Inferior parietal cortex (tissue), 1 donor: ENCODE measurements at regions not wholly inside any gene's neighbourhood (a gene's known extent, or its start where the extent isn't known, plus 50 kb on each side); places are given as distances from the start of the nearest gene placed in this dataset.
"Not testable (repeated sequence)": the region's sequence is repeated elsewhere in the genome, so short reads cannot be mapped to it uniquely, and the experiment has no call there.

Experiments used
- DNase-seq: peaks from one replicate; pipeline ENCODE4 v3.0.0-alpha.2; 2016; ENCODE audit errors: extremely low spot score

- DNase-seq, result no peak
These were observed 56.1 kb downstream of the GPR85 start for GRCh38 chr7:113030489-113030888.

- DNase-seq, result no peak
These were observed 59.7 kb downstream of the GPR85 start for GRCh38 chr7:113026941-113027340.

- DNase-seq, result not testable (repeated sequence)
These were observed 69.3 kb downstream of the GPR85 start for GRCh38 chr7:113017144-113017857.

GRCh38 chr7:113015034-113015645, 71.5 kb downstream of the GPR85 start:
- DNase-seq, result peak; percentile 49

DNA sequence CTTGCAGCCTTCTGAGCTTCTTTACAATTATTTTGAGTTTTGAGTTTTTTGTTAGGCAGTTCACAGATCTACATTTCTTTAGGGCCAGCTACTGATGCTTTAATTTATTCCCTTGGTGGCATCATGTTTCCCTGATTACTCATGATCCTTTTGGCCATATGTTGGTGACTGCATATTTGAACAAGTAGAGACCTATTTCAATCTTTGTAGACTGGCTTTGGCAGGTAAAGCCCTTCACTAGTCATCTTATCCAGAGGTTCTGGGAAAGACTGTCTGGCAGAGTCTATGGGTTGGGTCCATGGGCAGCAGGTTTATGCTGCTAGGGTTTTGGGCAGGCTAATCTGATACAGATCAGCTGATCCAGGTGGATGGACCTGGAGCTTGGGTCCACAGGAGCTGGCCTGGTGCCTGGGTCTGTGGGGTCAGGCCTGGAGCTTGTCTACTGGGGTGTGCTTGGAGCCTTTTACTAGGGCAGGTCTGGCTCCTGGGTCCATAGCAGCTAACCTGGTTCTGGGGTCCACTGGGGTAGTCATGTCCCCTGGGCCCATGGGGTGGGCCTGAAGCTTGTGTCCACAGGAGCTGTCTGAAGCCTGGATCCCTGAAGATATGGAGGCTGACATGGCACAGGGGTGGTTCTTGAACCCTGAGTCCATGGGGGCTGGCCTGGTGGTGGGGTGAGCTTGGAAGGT, 72.7 kb downstream of the GPR85 start:
- no peak for DNase-seq

DNA sequence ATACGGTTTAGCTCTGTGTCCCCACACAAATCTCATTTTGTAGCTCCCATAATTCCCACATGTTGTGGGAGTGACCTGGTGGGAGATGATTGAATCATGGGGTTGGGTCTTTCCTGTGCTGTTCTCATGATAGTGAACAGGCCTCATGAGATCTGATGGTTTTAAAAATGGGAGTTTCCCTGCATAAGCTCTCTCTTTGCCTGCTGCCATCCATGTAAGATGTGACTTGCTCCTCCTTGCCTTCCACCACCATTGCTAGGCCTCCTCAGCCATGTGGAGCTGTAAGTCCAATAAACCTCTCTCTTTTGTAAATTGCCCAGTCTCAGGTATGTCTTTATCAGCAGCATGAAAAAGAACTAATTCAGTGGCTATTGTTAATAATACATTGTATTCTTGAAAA, 73.8 kb downstream of the GPR85 start:
- DNase-seq, result not testable (repeated sequence)

GRCh38 chr7:113010377-113010776, 76.2 kb downstream of the GPR85 start:
- DNase-seq, result no peak

DNA sequence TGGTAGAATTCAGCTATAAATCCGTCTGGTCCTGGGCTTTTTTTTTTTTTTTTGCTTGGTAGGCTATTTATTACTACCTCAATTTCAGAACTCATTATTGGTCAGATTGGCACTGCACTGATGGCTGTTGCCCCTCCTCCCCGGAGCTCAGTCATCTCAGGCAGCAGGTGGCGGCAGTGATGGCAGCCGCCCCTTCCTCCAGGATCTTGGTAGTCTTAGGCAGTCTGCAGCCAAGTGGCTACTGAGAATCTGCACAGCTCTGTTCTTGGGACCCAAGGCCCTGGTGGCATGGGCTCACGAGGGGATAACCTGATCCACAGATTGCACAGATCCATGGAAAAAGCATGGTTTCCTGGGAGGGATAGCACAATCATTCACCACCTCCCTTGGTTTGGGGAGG, 77.9 kb downstream of the GPR85 start:
- no peak for DNase-seq

DNA sequence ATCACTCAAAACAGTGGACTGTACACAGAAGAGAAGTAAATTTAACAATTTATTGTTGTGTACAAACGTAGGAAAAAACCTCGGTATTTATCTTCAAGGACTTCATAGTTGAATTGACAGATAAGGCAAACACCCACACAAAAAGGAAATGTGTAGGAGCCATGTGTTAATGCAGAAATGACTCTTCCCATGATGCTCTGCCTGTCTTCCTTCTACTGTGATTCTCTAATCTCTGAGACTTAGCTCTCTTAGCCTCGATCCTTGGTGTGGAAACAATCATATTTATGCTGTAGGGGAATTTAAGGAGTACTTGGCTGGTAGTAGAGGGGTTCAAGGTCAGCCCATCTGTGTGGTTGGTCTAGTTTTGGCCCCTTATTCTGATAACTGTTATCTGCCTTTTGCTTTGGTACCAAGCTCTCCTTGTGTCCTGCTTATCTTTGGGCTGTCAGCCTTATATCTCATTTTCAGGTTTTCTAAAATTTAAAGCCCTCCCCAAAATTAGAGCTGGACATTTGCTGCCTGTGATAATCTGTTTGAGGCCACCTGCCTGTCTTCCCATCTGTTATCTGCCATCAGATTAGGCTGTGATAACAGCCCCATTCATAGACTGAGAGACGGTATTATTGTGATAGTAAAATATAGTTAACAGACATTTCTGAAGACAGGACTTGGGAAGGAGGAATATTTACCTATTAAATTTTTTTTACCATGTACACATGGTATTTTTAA, 81.7 kb downstream of the GPR85 start:
- no peak for DNase-seq

GRCh38 chr7:113000316-113001020, 86.2 kb downstream of the GPR85 start:
- DNase-seq, result no peak

DNA sequence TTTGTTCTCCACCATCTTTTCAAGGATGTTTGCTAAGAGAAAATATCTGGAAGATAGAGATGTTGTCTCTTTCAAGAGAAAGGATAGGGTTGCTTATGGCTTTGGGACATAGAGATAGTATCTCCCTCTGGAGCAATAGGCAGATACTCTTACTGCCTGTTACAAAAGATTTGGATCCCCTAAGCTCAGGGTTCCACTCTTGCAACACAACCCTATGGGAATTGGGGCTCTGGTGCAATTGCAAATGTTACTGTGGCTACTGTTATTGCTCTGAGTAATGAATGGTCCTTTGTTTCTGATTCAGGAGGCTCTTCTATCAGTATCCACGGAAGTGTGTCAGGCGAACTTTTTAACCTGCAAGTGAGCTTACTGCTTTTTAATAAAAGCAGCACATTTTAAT, 88.8 kb downstream of the GPR85 start:
- DNase-seq, result no peak

DNA sequence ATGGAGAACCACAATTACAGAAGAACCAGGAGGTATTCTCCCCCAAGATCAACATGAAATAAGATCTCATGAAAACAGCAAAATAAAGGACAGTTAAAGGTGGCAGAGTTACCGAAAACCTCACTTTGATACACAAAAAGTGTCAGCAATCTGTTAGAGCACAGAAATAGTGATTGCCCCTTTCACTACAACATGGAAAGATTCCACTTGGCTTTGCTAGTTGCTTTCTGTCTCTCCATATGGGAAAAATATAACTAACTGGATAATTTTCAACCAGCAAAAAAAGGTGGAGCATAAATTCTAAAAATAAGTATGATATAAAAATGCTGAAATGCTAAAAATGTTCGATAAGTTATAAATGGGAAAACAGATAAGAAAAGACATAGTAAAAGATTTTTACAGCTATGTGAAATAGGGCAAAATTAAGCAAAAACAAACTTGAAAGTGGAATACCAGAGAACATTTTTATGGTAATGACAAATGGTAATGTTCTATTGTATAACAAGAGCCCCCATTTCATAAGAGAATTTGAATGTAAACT, 90.2 kb downstream of the GPR85 start:
- DNase-seq, result no peak

GRCh38 chr7:112995059-112995824, 91.4 kb downstream of the GPR85 start:
- DNase-seq, result no peak

DNA sequence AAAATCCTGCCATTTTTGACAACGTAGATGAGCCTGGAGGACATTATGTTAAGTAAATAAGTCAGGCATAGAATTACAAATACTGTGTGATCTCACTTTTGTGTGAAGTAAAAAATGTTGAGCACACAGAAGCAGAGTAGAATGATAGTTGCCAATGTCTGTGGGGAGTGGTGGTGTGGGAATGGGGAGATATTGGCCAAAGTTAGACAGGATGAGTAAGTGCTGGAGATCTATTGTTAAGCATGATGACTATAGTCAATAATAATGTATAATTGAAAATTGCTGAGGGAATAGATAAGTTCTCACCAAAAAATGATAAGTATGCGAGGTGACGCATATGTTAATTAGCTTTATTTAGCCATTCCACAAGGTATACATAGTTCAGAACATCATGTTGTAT, 92.0 kb downstream of the GPR85 start:
- DNase-seq, result no peak

GRCh38 chr7:112990624-112991023, 96.0 kb downstream of the GPR85 start:
- DNase-seq, result no peak

GRCh38 chr7:112989531-112989930, 97.1 kb downstream of the GPR85 start:
- DNase-seq, result no peak

- no peak for DNase-seq
These were observed 99.5 kb downstream of the GPR85 start for GRCh38 chr7:112987171-112987570.

DNA sequence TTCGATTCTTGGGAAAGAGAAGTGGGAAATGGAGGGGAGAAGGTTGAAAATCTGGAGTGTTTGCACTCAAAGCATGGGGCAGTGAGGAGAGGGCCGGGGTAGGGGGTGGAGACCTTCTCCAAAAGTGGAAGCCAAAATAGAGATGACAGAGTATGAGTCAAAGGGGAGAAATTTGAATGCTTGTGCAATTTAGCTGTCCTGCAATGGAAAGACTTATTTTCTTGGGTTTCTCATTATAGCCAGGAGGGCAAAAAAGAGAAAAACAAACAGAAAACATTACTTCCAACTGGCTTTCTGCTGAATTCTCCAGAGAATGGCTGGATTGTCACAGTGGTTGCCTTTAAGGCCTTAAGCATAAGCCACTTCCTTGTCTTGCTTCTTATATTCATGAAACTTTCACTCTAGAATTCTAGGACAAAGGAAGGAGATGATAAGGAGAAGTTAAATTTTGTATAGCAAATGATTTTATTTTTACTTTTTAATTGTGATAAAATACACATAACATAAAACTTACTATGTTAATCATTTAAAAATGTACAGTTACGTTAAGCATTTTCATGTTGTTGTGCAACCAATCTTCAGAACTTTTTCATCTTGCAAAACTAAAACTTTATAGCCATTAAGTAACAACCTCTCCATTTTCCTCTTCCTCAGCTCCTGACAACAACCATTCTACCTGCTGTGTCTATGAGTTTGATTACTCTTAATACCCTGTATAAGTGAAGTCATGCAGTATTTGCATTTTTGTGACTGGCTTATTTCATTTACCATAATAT, 100.2 kb downstream of the GPR85 start:
- DNase-seq, result no peak

DNA sequence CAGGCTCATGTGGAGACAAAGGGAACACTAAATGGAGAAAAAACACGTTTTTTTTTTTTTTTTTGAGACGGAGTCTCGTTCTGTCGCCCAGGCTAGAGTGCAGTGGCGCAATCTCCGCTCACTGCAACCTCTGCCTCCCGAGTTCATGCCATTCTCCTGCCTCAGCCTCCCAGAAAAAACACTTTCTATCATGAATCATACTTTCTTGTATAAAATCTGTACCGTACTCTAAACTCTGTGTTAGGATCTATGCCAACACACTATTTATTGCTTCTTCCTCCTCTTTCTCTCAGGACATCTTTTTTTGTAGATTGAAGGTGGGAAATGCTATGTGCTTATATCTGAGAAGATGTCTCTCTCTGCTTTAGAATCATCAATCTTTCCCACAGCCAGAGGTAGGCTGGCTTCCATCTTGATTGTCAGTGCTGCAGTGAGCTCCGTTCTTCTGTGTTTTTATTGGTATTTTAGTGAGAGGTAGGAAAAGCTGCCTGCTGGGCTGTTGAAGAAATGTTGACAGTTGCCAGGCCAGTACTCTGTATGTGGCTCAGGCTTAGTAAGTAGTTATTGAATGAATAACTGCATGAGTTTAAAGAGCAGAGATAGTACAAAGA, 101.1 kb downstream of the GPR85 start:
- peak; percentile 34 for DNase-seq
